Calu3 (cell line): ENCODE measurements at regions not wholly inside any gene's neighbourhood (a gene's known extent, or its start where the extent isn't known, plus 50 kb on each side); places are given as distances from the start of the nearest gene placed in this dataset.

Source experiments
- BruUV-seq: library from RNA; stranded (reverse); fragments of 400-500 nt; replicated peaks from 2 replicates; lab custom pipeline; 2021; lab: Mats Ljungman, UMichigan
- CTCF ChIA-PET: fragments of 300-600 bp; sonication (Branson Sonifier 250); formaldehyde crosslinking; loops from one replicate; lab custom pipeline; 2022; ENCODE audit warnings: antibody characterized with exemption; lab: Charles Lee
- DNase-seq: peaks from one replicate; pipeline ENCODE4 v3.0.0; 2022
- H3K27ac Mint-ChIP-seq: one replicate; pipeline ENCODE4 v1.8.0; 2022; ENCODE audit warnings: mixed read lengths; ENCODE audit not compliant: unreplicated experiment
- H3K27me3 Mint-ChIP-seq: one replicate; pipeline ENCODE4 v1.8.0; 2022; ENCODE audit warnings: mixed read lengths; ENCODE audit not compliant: unreplicated experiment
- H3K36me3 Mint-ChIP-seq: one replicate; pipeline ENCODE4 v1.8.0; 2022; ENCODE audit warnings: mild to moderate bottlenecking, moderate library complexity, mixed read lengths; ENCODE audit not compliant: insufficient read depth, unreplicated experiment
- H3K4me1 Mint-ChIP-seq: one replicate; pipeline ENCODE4 v1.8.0; 2022; ENCODE audit warnings: mild to moderate bottlenecking, low read depth, mixed read lengths; ENCODE audit not compliant: unreplicated experiment
- H3K4me3 Mint-ChIP-seq: one replicate; pipeline ENCODE4 v1.8.0; 2022; ENCODE audit warnings: mild to moderate bottlenecking, low read depth, moderate library complexity, mixed read lengths; ENCODE audit not compliant: unreplicated experiment
- H3K9me3 Mint-ChIP-seq: one replicate; pipeline ENCODE4 v1.8.0; 2022; ENCODE audit warnings: low read depth, mixed read lengths; ENCODE audit not compliant: unreplicated experiment
- intact Hi-C: fragments of 100-400 bp; cut with micrococcal nuclease; formaldehyde crosslinking; loops from one replicate; pipeline ENCODE4 v1.10.0; 2022; ENCODE audit not compliant: unreplicated experiment
- TF ChIP-seq, protein P1 (sequence below): fragments of 200-600 bp; IDR thresholded peaks from one replicate; pipeline ENCODE4 v1.8.0; 2022; ENCODE audit warnings: antibody characterized with exemption; ENCODE audit not compliant: unreplicated experiment

DNA sequence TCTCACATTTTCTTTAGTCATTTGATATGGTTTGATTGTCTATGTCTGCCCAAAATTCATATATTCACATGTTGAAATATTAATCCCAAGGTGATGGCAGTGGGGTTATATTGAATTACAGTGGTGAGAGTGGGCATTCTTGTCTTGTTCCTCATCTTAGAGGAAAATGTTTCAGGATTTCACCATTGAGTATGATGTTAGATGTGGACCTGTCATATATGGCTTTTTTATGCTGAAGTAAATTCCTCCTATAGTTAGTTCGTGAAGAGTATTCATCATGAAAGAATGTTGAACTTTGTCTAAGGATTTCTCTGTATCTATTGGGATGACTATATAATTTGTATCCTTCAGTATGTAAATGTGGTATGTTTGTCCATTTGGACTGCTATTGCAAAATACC, 512.3 kb upstream of the EPHA5 start:
- no peak overlapping the region for H3K27ac Mint-ChIP-seq
- peaks cover 4% of the 10 kb centered on the region for H3K9me3 Mint-ChIP-seq
- no peaks in the 10 kb centered on the region for H3K27me3 Mint-ChIP-seq
- TF ChIP-seq, protein P1, sequence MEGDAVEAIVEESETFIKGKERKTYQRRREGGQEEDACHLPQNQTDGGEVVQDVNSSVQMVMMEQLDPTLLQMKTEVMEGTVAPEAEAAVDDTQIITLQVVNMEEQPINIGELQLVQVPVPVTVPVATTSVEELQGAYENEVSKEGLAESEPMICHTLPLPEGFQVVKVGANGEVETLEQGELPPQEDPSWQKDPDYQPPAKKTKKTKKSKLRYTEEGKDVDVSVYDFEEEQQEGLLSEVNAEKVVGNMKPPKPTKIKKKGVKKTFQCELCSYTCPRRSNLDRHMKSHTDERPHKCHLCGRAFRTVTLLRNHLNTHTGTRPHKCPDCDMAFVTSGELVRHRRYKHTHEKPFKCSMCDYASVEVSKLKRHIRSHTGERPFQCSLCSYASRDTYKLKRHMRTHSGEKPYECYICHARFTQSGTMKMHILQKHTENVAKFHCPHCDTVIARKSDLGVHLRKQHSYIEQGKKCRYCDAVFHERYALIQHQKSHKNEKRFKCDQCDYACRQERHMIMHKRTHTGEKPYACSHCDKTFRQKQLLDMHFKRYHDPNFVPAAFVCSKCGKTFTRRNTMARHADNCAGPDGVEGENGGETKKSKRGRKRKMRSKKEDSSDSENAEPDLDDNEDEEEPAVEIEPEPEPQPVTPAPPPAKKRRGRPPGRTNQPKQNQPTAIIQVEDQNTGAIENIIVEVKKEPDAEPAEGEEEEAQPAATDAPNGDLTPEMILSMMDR = no peak
- no peak for DNase-seq
- no peaks in the 10 kb centered on the region for H3K4me1 Mint-ChIP-seq
- H3K36me3 Mint-ChIP-seq = no peaks in the 10 kb centered on the region
- no TSS peak for BruUV-seq
- CTCF ChIA-PET = no interaction called here
- intact Hi-C loops = no loop called here
- H3K4me3 Mint-ChIP-seq = no peak overlapping the region

DNA sequence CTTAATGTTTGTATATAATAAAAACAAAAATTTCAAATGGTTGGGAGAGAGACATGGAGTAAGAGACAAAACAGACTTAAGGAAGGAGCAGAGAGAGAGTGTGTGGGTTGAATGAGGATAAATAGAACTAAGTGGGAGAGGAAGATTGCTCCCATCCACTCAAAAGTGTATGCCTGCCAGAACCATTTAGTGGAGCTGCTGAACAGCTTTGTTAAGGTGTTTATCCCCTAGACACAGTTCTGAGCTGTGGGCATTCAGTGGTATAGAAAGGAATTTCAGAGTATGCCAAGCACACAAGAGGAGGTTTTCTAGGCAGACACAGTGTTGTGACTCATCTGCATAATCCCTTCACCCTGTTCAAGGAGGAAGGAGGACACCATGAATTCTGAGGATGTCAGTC, 508.6 kb upstream of the EPHA5 start:
- CTCF ChIA-PET = no interaction called here
- Mint-ChIP-seq H3K9me3 (peaks cover 4% of the 10 kb centered on the region), H3K4me1 (no peaks in the 10 kb centered on the region), H3K27me3 (no peaks in the 10 kb centered on the region), H3K4me3 (no peak overlapping the region), H3K36me3 (no peaks in the 10 kb centered on the region), H3K27ac (no peak overlapping the region)
- intact Hi-C loops = no loop called here
- DNase-seq = no peak
- TF ChIP-seq, protein P1 = no peak
- BruUV-seq = no TSS peak

DNA sequence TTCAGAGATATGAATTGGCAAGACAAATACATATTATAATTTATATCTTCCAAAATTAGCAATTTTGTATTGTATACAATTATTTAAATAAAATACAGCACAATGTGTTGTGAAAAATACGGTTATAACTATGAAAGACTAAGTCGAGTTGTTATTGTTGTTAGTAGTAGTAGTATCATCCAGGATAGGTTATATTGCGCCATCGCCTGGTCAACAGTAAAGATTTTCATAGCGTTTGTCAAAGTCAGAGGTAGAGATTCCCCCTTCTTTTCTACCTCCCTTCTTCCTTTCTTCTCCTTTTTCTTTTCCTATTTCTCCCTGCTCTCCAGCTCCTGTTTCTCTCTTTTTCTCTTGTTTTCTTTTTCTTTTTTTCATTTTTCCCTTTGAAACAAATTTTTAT, 499.1 kb upstream of the EPHA5 start:
- no peak overlapping the region for H3K27ac Mint-ChIP-seq
- CTCF ChIA-PET = no interaction called here

DNA sequence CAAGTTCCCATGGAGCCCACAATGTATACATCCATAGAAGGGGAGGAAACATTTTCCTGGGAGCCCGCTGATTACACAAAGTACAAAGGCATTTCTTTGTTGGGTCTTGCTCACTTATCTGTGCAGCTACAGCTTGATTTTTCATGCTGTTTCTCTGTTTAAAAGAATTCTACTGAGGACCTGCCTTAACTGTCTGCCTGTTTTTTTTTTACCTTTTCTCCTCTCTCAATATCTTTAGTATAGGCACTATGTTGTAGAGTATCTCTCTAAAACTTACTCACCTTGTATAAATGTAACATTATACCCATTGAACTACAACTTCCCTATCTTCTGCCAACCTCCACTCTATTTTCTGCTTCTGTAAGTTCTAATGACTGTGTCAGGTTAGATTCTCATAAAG, 494.6 kb upstream of the EPHA5 start:
- Mint-ChIP-seq H3K4me1 (no peaks in the 10 kb centered on the region), H3K36me3 (no peaks in the 10 kb centered on the region), H3K9me3 (peaks cover 17% of the 10 kb centered on the region), H3K27me3 (no peaks in the 10 kb centered on the region), H3K27ac (no peak overlapping the region), H3K4me3 (no peak overlapping the region)
- intact Hi-C loops = no loop called here
- TF ChIP-seq, protein P1 = no peak
- DNase-seq = no peak
- BruUV-seq = no TSS peak
- CTCF ChIA-PET = no interaction called here

More for the DNA sequence above, 499.1 kb upstream of the EPHA5 start:
- peaks cover 8% of the 10 kb centered on the region for H3K9me3 Mint-ChIP-seq
- DNase-seq = no peak
- H3K27me3 Mint-ChIP-seq = no peaks in the 10 kb centered on the region
- no peaks in the 10 kb centered on the region for H3K36me3 Mint-ChIP-seq
- intact Hi-C loops = no loop called here
- BruUV-seq = no TSS peak
- H3K4me1 Mint-ChIP-seq = no peaks in the 10 kb centered on the region
- TF ChIP-seq, protein P1 = no peak
- no peak overlapping the region for H3K4me3 Mint-ChIP-seq
